NB4 (cell line): ENCODE measurements at regions not wholly inside any gene's neighbourhood (a gene's known extent, or its start where the extent isn't known, plus 50 kb on each side); places are given as distances from the start of the nearest gene placed in this dataset.

Experiments
- DNase-seq: peaks from one replicate; pipeline ENCODE4 v3.0.0; 2010; ENCODE audit warnings: low read depth
- H3K4me3 ChIP-seq: one replicate; pipeline ENCODE4 v1.5.1; 2011; ENCODE audit warnings: mild to moderate bottlenecking, low read depth, low read length, moderate library complexity
- MYC ChIP-seq: IDR thresholded peaks from 2 replicates; pipeline ENCODE4 v1.6.1; 2011; ENCODE audit warnings: low read depth, low read length
- POLR2A ChIP-seq: IDR thresholded peaks from 2 replicates; pipeline ENCODE4 v1.6.1; 2011; ENCODE audit warnings: mild to moderate bottlenecking; ENCODE audit not compliant: insufficient read length; ENCODE audit errors: extremely low read depth
- TF ChIP-seq, protein P1 (sequence below): IDR thresholded peaks from 2 replicates; pipeline ENCODE4 v1.6.1; 2011; ENCODE audit warnings: low read depth, low read length
- TF ChIP-seq, protein P2 (sequence below): IDR thresholded peaks from one replicate; pipeline ENCODE4 v1.5.1; 2012; ENCODE audit warnings: low read depth, low read length

DNA sequence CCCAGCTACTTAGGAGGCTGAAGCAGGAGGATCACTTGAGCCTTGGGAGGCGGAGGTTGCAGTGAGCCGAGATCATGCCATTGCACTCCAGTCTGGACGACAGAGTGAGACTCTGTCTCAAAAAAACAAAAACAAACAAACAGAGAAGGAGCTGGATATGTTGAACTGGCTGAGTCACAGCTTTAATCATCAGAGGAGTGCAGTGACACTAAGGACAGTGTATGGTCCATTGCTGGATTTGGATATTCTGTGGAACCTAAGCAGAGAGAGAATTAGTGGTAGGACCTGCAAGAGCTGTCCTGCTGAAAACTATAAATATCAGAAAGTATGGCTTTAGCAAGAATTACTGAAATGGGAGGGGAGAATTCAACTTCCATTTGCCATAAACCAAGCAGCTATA lies 163.0 kb upstream of the PELI2 start:
- no peak overlapping the region for H3K4me3 ChIP-seq
- TF ChIP-seq MYC (no peak), POLR2A (no peak)
- TF ChIP-seq, protein P1, sequence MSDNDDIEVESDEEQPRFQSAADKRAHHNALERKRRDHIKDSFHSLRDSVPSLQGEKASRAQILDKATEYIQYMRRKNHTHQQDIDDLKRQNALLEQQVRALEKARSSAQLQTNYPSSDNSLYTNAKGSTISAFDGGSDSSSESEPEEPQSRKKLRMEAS: no peak
- TF ChIP-seq, protein P2, sequence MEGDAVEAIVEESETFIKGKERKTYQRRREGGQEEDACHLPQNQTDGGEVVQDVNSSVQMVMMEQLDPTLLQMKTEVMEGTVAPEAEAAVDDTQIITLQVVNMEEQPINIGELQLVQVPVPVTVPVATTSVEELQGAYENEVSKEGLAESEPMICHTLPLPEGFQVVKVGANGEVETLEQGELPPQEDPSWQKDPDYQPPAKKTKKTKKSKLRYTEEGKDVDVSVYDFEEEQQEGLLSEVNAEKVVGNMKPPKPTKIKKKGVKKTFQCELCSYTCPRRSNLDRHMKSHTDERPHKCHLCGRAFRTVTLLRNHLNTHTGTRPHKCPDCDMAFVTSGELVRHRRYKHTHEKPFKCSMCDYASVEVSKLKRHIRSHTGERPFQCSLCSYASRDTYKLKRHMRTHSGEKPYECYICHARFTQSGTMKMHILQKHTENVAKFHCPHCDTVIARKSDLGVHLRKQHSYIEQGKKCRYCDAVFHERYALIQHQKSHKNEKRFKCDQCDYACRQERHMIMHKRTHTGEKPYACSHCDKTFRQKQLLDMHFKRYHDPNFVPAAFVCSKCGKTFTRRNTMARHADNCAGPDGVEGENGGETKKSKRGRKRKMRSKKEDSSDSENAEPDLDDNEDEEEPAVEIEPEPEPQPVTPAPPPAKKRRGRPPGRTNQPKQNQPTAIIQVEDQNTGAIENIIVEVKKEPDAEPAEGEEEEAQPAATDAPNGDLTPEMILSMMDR: no peak
- no peak for DNase-seq

DNA sequence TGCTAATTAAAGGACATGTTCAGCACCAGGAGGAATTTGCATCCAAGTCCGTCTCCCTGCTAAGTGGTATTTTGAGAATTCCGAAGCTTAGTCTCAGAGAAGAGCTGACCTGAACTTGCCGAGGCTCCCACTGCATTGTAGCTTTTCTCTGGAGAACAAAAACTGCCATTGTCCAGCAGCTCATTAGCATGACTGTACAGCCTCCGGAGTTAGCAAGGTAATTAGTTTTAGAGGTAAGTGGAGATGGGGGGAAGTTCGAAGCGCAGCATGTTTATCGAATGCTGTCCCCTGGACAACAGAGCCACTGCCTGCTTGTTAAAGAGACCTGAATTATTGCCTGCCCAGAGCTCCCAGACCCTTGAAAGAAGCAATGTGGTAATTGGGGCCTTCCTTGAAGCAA lies 160.3 kb upstream of the PELI2 start:
- no peak overlapping the region for H3K4me3 ChIP-seq
- TF ChIP-seq, protein P2: no peak
- TF ChIP-seq, protein P1: no peak
- no peak for TF ChIP-seq MYC
- TF ChIP-seq POLR2A: no peak
- DNase-seq: no peak

DNA sequence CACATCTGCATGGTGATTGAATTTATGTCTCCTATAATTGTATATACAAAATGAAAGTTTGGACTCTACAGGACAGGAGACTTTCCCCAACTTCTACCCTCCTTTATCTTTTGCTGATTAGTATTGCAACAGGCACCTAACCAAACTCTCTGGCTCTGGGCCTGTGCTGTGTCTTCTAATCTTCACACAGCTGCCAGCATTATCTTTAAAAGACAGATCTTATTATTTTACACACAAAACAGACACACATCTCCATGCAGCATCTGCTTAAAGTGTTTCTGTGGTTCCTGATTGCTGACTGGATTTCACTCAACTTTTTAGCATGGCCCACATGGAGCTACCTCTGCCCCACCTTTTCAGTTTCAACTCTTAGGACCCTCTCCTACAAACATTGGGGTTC lies 154.9 kb upstream of the PELI2 start:
- TF ChIP-seq, protein P1: no peak
- TF ChIP-seq, protein P2: no peak
- TF ChIP-seq POLR2A (no peak), MYC (no peak)
- DNase-seq: no peak
- no peak overlapping the region for H3K4me3 ChIP-seq

DNA sequence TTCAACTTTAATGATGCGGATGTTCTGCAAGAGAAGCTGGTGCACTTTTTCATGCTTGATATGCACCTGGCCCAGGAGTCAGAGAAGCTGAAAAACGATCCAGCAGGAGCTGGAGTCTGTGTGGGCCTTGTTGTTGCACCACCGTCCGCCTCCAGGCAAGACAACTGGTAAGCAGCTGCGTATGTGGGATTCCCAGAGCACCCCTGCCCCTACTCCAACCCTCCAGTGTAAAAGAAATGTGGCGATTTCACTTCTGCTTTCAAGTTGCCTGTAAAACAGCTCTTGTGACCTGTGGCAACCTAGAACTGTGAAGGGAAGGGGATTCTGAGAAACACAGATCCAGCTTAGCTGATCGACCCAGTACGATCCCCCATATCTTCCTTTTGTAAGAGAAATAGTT lies 154.1 kb upstream of the PELI2 start:
- H3K4me3 ChIP-seq: no peak overlapping the region
- DNase-seq: peak; percentile 4
- TF ChIP-seq POLR2A (no peak), MYC (no peak)
- TF ChIP-seq, protein P1: no peak
- TF ChIP-seq, protein P2: no peak

DNA sequence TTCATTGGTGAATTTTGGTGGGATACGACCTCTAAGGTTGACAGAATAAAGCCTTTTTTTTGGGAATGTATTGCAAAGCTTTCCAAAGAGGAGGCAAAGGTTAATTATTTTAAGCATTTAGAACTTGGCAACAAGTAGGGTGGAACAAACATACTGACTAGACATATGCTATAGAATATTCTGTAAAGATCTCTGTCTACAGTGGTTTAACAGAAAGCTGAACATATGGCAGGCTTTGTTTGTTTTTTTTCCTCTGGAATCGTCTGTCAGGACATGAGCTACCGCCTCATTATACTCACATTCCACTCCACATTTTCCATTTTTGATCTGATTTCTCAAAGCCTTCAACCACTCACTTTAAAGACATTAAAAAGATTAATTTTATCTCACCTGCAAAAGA lies 153.4 kb upstream of the PELI2 start:
- TF ChIP-seq MYC (no peak), POLR2A (no peak)
- TF ChIP-seq, protein P1: no peak
- TF ChIP-seq, protein P2: no peak
- no peak for DNase-seq
- H3K4me3 ChIP-seq: no peak overlapping the region

DNA sequence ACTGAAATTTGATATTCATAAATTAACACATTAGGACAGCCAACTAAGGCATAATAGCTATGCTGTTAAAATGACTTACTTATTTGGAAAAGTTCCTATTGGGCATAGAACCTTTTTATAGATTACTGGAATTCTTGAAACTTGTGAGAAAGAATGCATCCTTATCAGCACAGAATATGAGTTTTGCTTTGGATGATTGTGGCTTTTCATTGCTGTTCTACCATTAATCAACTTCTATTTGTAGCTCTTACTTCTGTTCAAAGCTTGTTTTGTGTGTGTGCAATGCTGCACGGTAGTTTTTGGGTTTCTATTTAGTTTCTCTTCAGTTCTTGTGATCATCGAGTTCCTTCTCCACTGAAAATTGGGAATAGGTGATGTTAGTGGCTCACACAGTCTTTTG lies 152.4 kb upstream of the PELI2 start:
- TF ChIP-seq MYC (no peak), POLR2A (no peak)
- TF ChIP-seq, protein P2: no peak
- TF ChIP-seq, protein P1: no peak
- H3K4me3 ChIP-seq: no peak overlapping the region
- DNase-seq: no peak
